SK-N-SH (cell line): ENCODE measurements at regions not wholly inside any gene's neighbourhood (a gene's known extent, or its start where the extent isn't known, plus 50 kb on each side); places are given as distances from the start of the nearest gene placed in this dataset.

Experiments
- CTCF ChIA-PET: fragments of 300-600, 350-600 bp; formaldehyde crosslinking; extraction: SDS; loops from one replicate; lab custom pipeline; 2021; lab: Yijun Ruan, JAX
- POLR2A ChIA-PET: fragments of 350-600 bp; sonication (Branson Sonifier 250); formaldehyde crosslinking; extraction: SDS; loops from one replicate; lab custom pipeline; 2020; ENCODE audit warnings: antibody characterized with exemption, inconsistent platforms; lab: Yijun Ruan, JAX
- DNase-seq: peaks from one replicate; pipeline ENCODE4 v3.0.0; 2012
- H2AFZ ChIP-seq: fragments of 200-600 bp; sonication (generic); 2 replicates; pipeline ENCODE4 v1.8.1; 2016; ENCODE audit warnings: antibody characterized with exemption, mild to moderate bottlenecking, low read depth
- H3F3A ChIP-seq: fragments of 200-600 bp; sonication (generic); replicated peaks from 2 replicates; pipeline ENCODE3; 2016; ENCODE audit warnings: antibody characterized with exemption, mild to moderate bottlenecking; ENCODE audit not compliant: insufficient read depth
- H3K27ac ChIP-seq, 2 experiments: fragments of 200-500 bp in 1 of 2; fragments of 200-600 bp in 1 of 2; sonication (Bioruptor generic) in 1 of 2; sonication (generic), shearing (Covaris generic) in 1 of 2; 2 replicates each; pipeline versions ENCODE4 v1.5.1 to v1.6.1; 2014 to 2016; ENCODE audit warnings: low read depth in 2 of 2, inconsistent platforms in 1 of 2, low read length in 1 of 2, mild to moderate bottlenecking in 1 of 2, mixed read lengths in 1 of 2
- H3K27me3 ChIP-seq: fragments of 200-600 bp; sonication (generic), shearing (Covaris generic); 2 replicates; pipeline ENCODE4 v1.6.1; 2016; ENCODE audit warnings: mixed run types; ENCODE audit not compliant: insufficient read depth
- H3K36me3 ChIP-seq, 2 experiments: fragments of 200-500 bp in 1 of 2; fragments of 200-600 bp in 1 of 2; sonication (Bioruptor generic) in 1 of 2; sonication (generic) in 1 of 2; replicated peaks in 1 of 2; 2 replicates each; pipeline versions ENCODE3 to v1.5.1; 2014 to 2016; ENCODE audit warnings: low read length in 1 of 2, mild to moderate bottlenecking in 1 of 2; ENCODE audit not compliant: insufficient read depth in 2 of 2, control insufficient read depth in 1 of 2
- H3K4me1 ChIP-seq, 2 experiments: fragments of 200-500 bp in 1 of 2; fragments of 200-600 bp in 1 of 2; sonication (Bioruptor generic) in 1 of 2; sonication (generic), shearing (Covaris generic) in 1 of 2; 2 replicates each; pipeline versions ENCODE4 v1.5.1 to v1.6.1; 2014 to 2016; ENCODE audit warnings: low read depth in 1 of 2, low read length in 1 of 2, mixed run types in 1 of 2; ENCODE audit not compliant: insufficient read depth in 2 of 2, control insufficient read depth in 1 of 2
- H3K4me2 ChIP-seq: fragments of 200-600 bp; sonication (generic), shearing (Covaris generic); 2 replicates; pipeline ENCODE4 v1.6.1; 2017; ENCODE audit warnings: mixed run types
- H3K4me3 ChIP-seq, 2 experiments: fragments of 200-500 bp in 1 of 2; fragments of 200-600 bp in 1 of 2; sonication (Bioruptor generic) in 1 of 2; sonication (generic), shearing (Covaris generic) in 1 of 2; 2 replicates each; pipeline versions ENCODE4 v1.5.1 to v1.8.1; 2014 to 2016; ENCODE audit warnings: low read depth in 2 of 2, inconsistent platforms in 1 of 2, low read length in 1 of 2, mild to moderate bottlenecking in 1 of 2, mixed read lengths in 1 of 2, moderate library complexity in 1 of 2
- H3K79me2 ChIP-seq: fragments of 200-600 bp; sonication (generic); 2 replicates; pipeline ENCODE4 v1.8.1; 2017; ENCODE audit warnings: mild to moderate bottlenecking; ENCODE audit not compliant: insufficient read depth
- H3K9ac ChIP-seq: fragments of 200-600 bp; sonication (generic); 2 replicates; pipeline ENCODE4 v1.6.1; 2017; ENCODE audit warnings: mixed run types
- H3K9me2 ChIP-seq: fragments of 200-600 bp; sonication (generic); 2 replicates; pipeline ENCODE4 v1.6.1; 2017; ENCODE audit warnings: mixed run types
- H3K9me3 ChIP-seq: fragments of 200-600 bp; sonication (generic); 2 replicates; pipeline ENCODE4 v1.6.1; 2017; ENCODE audit warnings: mixed run types, mild to moderate bottlenecking, moderate library complexity
- H4K20me1 ChIP-seq: fragments of 200-600 bp; sonication (generic); 2 replicates; pipeline ENCODE4 v1.6.1; 2017; ENCODE audit warnings: mild to moderate bottlenecking, mixed run types; ENCODE audit not compliant: insufficient read depth
- CHD2 ChIP-seq: fragments of 150-350 bp; IDR thresholded peaks from 2 replicates; pipeline ENCODE4 v1.6.1; 2018; ENCODE audit warnings: low read length; ENCODE audit not compliant: partially characterized antibody
- ELF1 ChIP-seq: IDR thresholded peaks from 2 replicates; pipeline ENCODE4 v1.4.0; 2012
- EP300 ChIP-seq, 2 experiments: IDR thresholded peaks; 2 replicates each; pipeline versions ENCODE4 v1.4.0 to v1.6.1; 2012; ENCODE audit warnings: borderline replicate concordance in 1 of 2, low read depth in 1 of 2, low read length in 1 of 2
- EZH2phosphoT487 ChIP-seq: fragments of 200-600 bp; sonication (generic); IDR thresholded peaks from 2 replicates; pipeline ENCODE4 v1.6.1; 2017; ENCODE audit warnings: low read depth, mixed run types, mild to moderate bottlenecking, antibody characterized with exemption, moderate library complexity, borderline replicate concordance
- FOSL2 ChIP-seq: IDR thresholded peaks from 2 replicates; pipeline ENCODE4 v1.4.0; 2012; ENCODE audit warnings: low read depth, mild to moderate bottlenecking, moderate library complexity, borderline replicate concordance
- GABPA ChIP-seq: IDR thresholded peaks from 2 replicates; pipeline ENCODE4 v1.4.0; 2012; ENCODE audit warnings: low read depth, mild to moderate bottlenecking
- GATA2 ChIP-seq: sonication (generic); formaldehyde crosslinking; IDR thresholded peaks from 2 replicates; pipeline ENCODE4 v1.5.0; 2020; ENCODE audit warnings: mild to moderate bottlenecking, missing genetic modification reagents
- JUND ChIP-seq: IDR thresholded peaks from 2 replicates; pipeline ENCODE4 v1.4.0; 2012
- MEF2A ChIP-seq: IDR thresholded peaks from 2 replicates; pipeline ENCODE4 v1.4.0; 2012; ENCODE audit warnings: low read depth, borderline replicate concordance
- MXI1 ChIP-seq: IDR thresholded peaks from 2 replicates; pipeline ENCODE4 v1.6.1; 2012; ENCODE audit warnings: mild to moderate bottlenecking, low read depth, low read length, improper control_type of control experiment
- NRF1 ChIP-seq: IDR thresholded peaks from 2 replicates; pipeline ENCODE4 v1.6.1; 2012; ENCODE audit warnings: low read depth, mild to moderate bottlenecking, low read length
- RAD21 ChIP-seq: IDR thresholded peaks from 2 replicates; pipeline ENCODE4 v1.6.1; 2012; ENCODE audit warnings: mild to moderate bottlenecking, low read length
- RFX5 ChIP-seq: IDR thresholded peaks from 2 replicates; pipeline ENCODE4 v1.6.1; 2012; ENCODE audit warnings: mild to moderate bottlenecking, improper control_type of control experiment, low read length
- SIN3A ChIP-seq: IDR thresholded peaks from 2 replicates; pipeline ENCODE4 v1.6.1; 2012; ENCODE audit warnings: low read depth, mild to moderate bottlenecking, low read length, moderate library complexity, borderline replicate concordance
- TAF1 ChIP-seq: IDR thresholded peaks from 2 replicates; pipeline ENCODE4 v1.6.1; 2012; ENCODE audit warnings: low read depth, mild to moderate bottlenecking, low read length, moderate library complexity, borderline replicate concordance
- TCF12 ChIP-seq: IDR thresholded peaks from 2 replicates; pipeline ENCODE4 v1.4.0; 2012
- YY1 ChIP-seq: IDR thresholded peaks from 2 replicates; pipeline ENCODE4 v1.4.0; 2012; ENCODE audit warnings: low read depth, mild to moderate bottlenecking
- WGBS: methylation state at CpG from one replicate; pipeline ENCODE4 v1.1.6; 2017; ENCODE audit warnings: low lambda C conversion rate; 5-methylcytosine and 5-hydroxymethylcytosine counted together
- TF ChIP-seq, protein P1 (sequence below): fragments of 150-350 bp; IDR thresholded peaks from 2 replicates; pipeline ENCODE4 v1.6.1; 2017; ENCODE audit warnings: antibody characterized with exemption, low read length, low read depth, borderline replicate concordance
- TF ChIP-seq, protein P2 (sequence below): IDR thresholded peaks from 2 replicates; pipeline ENCODE4 v1.4.0; 2012; ENCODE audit warnings: low read depth, borderline replicate concordance
- TF ChIP-seq, protein P3 (sequence below): IDR thresholded peaks from 2 replicates; pipeline ENCODE4 v1.6.1; 2012; ENCODE audit warnings: mild to moderate bottlenecking, low read depth, low read length, moderate library complexity
- TF ChIP-seq, protein P4 (sequence below): fragments of 200-600 bp; sonication (generic); IDR thresholded peaks from 2 replicates; pipeline ENCODE4 v1.6.1; 2017; ENCODE audit warnings: antibody characterized with exemption, mild to moderate bottlenecking, moderate library complexity

DNA sequence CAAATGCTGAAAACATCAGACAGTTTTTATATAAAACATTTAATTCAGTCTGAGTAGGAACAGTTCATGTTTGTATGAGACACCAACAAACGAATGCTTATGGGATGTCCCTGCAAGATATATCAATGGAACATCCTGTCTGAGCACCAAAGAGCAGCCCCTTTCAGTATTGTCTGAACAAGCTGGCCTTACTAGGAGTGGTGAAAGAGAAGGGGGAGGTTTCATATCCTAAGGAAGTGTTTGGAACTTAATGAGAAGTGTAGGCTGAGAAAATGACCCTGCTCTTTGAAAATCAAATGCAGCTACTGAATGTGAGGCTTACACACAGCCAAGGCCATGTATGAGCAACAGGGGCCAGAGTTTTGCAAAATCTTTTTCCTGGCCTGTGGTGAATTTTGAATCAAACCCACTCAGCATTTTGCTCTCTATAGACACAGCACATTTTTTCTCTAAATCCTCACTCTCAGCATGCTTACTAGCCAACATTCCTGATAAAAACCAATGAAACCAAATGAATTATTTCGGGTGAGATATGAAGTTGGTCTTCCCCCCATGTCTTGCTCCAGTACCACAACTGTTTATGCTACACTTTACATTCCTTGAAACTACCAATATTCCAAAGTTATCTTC, 119.4 kb downstream of the LUZP4 start:
- Histone ChIP-seq H4K20me1 (no peaks in the 10 kb centered on the region), H3K9me3 (no peaks in the 10 kb centered on the region), H3K9ac (no peak overlapping the region), H3K9me2 (0 out of 2 replicates have a peak, but pooled peaks cover 2% of the 10 kb centered on the region), H2AFZ (no peak overlapping the region), H3K27me3 (no peaks in the 10 kb centered on the region), H3K4me1 (no peaks in the 10 kb centered on the region), H3K79me2 (no peaks in the 10 kb centered on the region), H3K4me3 (no peak overlapping the region), H3K27ac (no peak overlapping the region), H3K36me3 (no peaks in the 10 kb centered on the region), H3F3A (peaks cover 12% of the 10 kb centered on the region), H3K4me2 (no peak overlapping the region)
- WGBS, result 37% methylated on average over 2 of the region's 2 CpGs
- POLR2A ChIA-PET, result no interaction called here
- no peak for DNase-seq
- CTCF ChIA-PET, result interaction anchor here (1.0 kb wide), 1 partner anchor 8 kb away, joined by 3 read pairs; no protein-coding TSS in a partner anchor
- TF ChIP-seq, protein P1, sequence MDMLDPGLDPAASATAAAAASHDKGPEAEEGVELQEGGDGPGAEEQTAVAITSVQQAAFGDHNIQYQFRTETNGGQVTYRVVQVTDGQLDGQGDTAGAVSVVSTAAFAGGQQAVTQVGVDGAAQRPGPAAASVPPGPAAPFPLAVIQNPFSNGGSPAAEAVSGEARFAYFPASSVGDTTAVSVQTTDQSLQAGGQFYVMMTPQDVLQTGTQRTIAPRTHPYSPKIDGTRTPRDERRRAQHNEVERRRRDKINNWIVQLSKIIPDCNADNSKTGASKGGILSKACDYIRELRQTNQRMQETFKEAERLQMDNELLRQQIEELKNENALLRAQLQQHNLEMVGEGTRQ, result no peak
- TF ChIP-seq TAF1 (no peak), GABPA (no peak), TCF12 (no peak), RFX5 (no peak), MXI1 (no peak), EZH2phosphoT487 (no peak), FOSL2 (no peak), RAD21 (no peak), CHD2 (no peak), MEF2A (no peak), ELF1 (no peak)

DNA sequence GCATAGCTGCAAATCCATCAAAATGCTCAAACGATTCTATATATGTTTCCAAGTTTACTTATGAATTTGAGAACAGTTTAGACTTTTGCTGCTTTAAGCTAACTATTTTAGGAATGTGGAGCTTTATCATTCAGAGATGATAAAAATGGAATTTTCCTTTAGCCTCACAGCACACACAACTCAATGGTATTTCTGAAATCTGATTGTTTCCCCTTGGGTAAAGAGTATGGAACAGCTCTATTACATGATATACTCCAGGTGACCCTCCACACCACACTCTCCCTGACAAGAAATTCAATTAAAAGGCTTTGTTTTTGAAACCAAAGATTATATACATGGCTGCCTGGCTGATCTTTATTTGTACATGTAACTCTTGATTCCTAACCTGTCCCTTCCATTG, 120.0 kb downstream of the LUZP4 start:
- Histone ChIP-seq H2AFZ (no peak overlapping the region), H3K4me2 (no peak overlapping the region), H3K9me2 (0 out of 2 replicates have a peak, but pooled peaks cover 2% of the 10 kb centered on the region), H3K27me3 (no peaks in the 10 kb centered on the region), H3K27ac (no peak overlapping the region), H3K4me1 (no peaks in the 10 kb centered on the region), H3K36me3 (no peaks in the 10 kb centered on the region), H3K9ac (no peak overlapping the region), H3F3A (peaks cover 8% of the 10 kb centered on the region), H4K20me1 (no peaks in the 10 kb centered on the region), H3K4me3 (no peak overlapping the region), H3K9me3 (no peaks in the 10 kb centered on the region), H3K79me2 (no peaks in the 10 kb centered on the region)
- DNase-seq, result no peak
- WGBS, result 2% methylated on average over 1 of the region's 1 CpG
- CTCF ChIA-PET, result no interaction called here
- POLR2A ChIA-PET, result no interaction called here
- TF ChIP-seq, protein P2, sequence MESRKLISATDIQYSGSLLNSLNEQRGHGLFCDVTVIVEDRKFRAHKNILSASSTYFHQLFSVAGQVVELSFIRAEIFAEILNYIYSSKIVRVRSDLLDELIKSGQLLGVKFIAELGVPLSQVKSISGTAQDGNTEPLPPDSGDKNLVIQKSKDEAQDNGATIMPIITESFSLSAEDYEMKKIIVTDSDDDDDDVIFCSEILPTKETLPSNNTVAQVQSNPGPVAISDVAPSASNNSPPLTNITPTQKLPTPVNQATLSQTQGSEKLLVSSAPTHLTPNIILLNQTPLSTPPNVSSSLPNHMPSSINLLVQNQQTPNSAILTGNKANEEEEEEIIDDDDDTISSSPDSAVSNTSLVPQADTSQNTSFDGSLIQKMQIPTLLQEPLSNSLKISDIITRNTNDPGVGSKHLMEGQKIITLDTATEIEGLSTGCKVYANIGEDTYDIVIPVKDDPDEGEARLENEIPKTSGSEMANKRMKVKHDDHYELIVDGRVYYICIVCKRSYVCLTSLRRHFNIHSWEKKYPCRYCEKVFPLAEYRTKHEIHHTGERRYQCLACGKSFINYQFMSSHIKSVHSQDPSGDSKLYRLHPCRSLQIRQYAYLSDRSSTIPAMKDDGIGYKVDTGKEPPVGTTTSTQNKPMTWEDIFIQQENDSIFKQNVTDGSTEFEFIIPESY, result no peak
- TF ChIP-seq JUND (no peak), NRF1 (no peak), SIN3A (no peak), EP300 (IDR thresholded peaks at IDR 0.05; ENCODE audit: borderline replicate concordance in 1 of 2, low read depth in 1 of 2, low read length in 1 of 2) (no peak), GABPA (no peak), TAF1 (no peak), YY1 (no peak), GATA2 (CRISPR knock-in tag) (no peak), FOSL2 (no peak), TCF12 (no peak)
- TF ChIP-seq, protein P3, sequence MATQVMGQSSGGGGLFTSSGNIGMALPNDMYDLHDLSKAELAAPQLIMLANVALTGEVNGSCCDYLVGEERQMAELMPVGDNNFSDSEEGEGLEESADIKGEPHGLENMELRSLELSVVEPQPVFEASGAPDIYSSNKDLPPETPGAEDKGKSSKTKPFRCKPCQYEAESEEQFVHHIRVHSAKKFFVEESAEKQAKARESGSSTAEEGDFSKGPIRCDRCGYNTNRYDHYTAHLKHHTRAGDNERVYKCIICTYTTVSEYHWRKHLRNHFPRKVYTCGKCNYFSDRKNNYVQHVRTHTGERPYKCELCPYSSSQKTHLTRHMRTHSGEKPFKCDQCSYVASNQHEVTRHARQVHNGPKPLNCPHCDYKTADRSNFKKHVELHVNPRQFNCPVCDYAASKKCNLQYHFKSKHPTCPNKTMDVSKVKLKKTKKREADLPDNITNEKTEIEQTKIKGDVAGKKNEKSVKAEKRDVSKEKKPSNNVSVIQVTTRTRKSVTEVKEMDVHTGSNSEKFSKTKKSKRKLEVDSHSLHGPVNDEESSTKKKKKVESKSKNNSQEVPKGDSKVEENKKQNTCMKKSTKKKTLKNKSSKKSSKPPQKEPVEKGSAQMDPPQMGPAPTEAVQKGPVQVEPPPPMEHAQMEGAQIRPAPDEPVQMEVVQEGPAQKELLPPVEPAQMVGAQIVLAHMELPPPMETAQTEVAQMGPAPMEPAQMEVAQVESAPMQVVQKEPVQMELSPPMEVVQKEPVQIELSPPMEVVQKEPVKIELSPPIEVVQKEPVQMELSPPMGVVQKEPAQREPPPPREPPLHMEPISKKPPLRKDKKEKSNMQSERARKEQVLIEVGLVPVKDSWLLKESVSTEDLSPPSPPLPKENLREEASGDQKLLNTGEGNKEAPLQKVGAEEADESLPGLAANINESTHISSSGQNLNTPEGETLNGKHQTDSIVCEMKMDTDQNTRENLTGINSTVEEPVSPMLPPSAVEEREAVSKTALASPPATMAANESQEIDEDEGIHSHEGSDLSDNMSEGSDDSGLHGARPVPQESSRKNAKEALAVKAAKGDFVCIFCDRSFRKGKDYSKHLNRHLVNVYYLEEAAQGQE, result no peak
- TF ChIP-seq, protein P4, sequence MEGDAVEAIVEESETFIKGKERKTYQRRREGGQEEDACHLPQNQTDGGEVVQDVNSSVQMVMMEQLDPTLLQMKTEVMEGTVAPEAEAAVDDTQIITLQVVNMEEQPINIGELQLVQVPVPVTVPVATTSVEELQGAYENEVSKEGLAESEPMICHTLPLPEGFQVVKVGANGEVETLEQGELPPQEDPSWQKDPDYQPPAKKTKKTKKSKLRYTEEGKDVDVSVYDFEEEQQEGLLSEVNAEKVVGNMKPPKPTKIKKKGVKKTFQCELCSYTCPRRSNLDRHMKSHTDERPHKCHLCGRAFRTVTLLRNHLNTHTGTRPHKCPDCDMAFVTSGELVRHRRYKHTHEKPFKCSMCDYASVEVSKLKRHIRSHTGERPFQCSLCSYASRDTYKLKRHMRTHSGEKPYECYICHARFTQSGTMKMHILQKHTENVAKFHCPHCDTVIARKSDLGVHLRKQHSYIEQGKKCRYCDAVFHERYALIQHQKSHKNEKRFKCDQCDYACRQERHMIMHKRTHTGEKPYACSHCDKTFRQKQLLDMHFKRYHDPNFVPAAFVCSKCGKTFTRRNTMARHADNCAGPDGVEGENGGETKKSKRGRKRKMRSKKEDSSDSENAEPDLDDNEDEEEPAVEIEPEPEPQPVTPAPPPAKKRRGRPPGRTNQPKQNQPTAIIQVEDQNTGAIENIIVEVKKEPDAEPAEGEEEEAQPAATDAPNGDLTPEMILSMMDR, result no peak
